GM10266 (cell line): ENCODE measurements at regions not wholly inside any gene's neighbourhood (a gene's known extent, or its start where the extent isn't known, plus 50 kb on each side); places are given as distances from the start of the nearest gene placed in this dataset.

Experiments used
- DNase-seq: peaks from one replicate; pipeline ENCODE4 v3.0.0; 2012; ENCODE audit errors: extremely low spot score
- TF ChIP-seq, protein P1 (sequence below): IDR thresholded peaks from 2 replicates; pipeline ENCODE4 v1.5.1; 2012; ENCODE audit warnings: mild to moderate bottlenecking, low read depth; ENCODE audit not compliant: control insufficient read depth, insufficient read depth; ENCODE audit errors: missing control alignments

DNA sequence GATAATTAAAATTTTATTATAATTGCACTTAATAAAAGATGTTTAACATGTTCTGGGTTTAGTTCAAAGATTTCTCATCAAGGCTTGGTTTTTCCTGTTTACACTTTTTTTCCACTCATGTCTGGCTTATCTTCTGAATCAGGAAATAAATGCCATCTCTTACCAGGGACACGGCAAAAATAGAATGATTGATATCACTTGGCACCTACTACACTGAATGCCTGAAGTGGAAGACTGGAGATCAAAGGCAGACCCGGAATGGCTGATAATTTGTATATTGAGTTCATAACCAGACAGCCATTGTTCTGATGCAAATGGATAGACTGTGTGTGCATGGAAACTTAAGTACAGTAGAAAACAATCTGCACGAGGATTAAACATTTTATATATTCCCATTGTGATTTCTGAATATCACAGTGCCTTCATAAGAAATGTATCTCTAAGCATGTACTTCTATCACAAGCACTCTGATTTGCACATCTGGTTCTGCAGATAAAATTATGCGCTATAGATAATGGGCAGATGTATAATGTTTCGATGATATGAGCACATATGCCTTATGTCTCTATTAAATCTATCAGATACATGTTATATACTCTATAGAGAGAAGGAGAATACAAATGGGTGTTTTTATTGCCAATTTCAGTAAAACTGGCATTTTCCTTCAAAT lies 304.8 kb downstream of the RND3 start:
- TF ChIP-seq, protein P1, sequence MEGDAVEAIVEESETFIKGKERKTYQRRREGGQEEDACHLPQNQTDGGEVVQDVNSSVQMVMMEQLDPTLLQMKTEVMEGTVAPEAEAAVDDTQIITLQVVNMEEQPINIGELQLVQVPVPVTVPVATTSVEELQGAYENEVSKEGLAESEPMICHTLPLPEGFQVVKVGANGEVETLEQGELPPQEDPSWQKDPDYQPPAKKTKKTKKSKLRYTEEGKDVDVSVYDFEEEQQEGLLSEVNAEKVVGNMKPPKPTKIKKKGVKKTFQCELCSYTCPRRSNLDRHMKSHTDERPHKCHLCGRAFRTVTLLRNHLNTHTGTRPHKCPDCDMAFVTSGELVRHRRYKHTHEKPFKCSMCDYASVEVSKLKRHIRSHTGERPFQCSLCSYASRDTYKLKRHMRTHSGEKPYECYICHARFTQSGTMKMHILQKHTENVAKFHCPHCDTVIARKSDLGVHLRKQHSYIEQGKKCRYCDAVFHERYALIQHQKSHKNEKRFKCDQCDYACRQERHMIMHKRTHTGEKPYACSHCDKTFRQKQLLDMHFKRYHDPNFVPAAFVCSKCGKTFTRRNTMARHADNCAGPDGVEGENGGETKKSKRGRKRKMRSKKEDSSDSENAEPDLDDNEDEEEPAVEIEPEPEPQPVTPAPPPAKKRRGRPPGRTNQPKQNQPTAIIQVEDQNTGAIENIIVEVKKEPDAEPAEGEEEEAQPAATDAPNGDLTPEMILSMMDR, result no peak
- DNase-seq, result no peak

DNA sequence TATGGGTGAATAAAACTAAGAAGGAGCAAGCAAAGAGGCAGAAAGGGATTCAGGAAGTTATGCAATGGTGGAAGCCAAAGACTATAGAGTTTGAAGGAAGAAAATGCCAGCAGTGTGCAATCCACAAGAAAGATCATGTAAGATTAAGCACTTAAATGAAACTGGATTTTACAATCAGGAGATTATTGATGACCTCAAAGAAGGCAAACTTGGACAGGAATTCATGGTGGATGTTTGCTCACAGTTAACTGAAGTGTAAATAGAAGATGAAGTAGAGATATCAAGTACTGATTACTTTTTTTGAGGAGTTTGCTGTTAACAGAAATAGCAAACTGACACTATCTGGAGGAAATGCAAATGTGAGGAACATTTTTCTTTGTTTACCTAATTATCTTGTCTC lies 308.9 kb downstream of the RND3 start:
- TF ChIP-seq, protein P1, result no peak

DNA sequence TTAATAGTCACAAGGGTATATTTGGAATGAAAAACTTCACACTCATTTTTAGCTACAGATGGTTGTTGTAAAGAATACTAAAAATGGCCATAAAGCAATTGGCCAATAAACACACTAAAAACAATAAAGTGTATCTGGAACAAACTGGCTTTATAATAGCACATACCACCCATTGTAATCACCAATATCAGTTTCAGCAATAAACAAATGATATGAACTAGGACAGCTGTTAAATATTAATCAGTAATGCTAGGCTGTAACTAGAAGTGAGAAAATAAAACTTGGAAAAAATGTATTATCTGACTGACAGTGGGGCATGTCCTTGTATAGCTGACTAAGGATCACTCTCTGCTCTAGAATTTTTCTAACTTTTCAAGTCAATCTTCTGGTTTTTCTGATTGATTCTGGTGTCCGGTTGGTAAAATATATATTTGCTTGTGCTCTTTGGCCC lies 312.5 kb downstream of the RND3 start:
- DNase-seq, result no peak
- TF ChIP-seq, protein P1, result no peak

More for the DNA sequence above, 308.9 kb downstream of the RND3 start:
- DNase-seq, result no peak

DNA sequence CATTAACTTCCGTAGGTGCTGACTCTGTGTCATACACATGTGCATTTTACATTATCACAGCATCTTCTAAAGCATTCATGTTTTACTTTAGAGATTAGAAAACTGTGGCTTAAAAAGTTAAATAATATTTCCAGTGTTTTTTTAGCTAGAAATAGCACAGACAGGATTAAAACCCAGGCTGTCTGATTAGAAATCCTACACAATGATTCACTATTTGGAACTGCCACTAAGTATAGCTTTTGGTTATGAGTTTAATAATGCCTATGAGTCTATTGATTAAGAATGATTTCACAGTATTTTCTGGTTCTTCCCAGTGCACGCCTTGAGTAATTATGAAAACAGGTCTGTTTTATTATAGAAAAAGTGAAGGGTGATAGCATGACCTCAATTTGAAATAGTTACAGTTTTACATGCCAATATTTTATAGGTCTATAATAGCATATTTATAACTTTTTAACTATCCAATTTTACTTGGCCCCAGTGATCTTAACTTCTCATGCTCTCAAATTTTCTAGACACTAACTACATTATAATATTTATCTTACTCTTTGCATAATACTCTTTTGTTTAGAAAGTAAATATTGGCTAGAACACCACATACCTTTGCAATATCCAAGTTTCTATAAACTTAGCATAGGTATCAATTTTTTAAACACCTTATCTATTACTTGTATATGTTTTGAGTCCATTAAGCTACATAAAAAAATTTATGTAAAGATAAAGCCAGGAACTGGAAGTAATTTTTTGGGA lies 313.2 kb downstream of the RND3 start:
- TF ChIP-seq, protein P1, result no peak
- no peak for DNase-seq

DNA sequence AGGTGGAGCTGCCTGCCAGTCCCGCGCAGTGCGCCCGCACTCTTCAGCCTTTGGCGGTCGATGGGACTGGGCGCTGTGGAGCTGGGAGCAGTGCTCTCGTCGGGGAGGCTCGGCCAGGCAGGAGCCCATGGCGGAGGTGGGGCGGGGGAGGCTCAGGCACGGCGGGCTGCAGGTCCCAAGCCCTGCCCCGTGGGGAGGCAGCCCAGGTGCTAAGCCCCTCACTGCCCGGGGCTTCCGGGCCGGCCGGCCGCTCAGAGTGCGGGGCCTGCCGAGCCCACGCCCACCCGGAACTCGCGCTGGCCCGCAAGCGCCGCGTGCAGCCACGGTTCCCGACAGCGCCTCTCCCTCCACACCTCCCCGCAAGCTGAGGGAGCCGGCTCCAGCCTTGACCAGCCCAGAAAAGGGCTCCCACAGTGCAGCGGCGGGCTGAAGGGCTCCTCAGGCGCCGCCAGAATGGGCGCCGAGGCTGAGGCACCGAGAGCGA lies 316.4 kb downstream of the RND3 start:
- no peak for DNase-seq

DNA sequence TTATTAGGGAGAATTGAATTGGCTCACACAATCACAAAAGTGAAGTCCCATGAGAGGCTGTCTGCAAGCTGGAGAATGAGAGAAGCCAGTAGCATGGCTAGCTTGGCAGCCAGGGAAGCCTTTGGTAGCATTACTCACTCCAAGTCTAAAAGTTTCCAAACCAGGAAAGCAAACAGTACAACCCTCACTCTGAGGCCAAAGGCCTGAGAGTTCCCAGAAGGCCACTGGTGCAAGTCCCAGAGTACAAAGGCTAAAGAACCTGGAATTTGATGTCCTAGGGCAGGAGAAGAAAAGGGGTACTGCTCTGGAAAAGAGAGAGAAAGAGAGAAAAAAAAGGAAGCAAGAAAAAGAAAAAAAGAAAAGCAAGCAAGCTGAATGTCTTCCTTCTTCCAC lies 318.2 kb downstream of the RND3 start:
- TF ChIP-seq, protein P1, result no peak
- DNase-seq, result no peak

More for the DNA sequence above, 316.4 kb downstream of the RND3 start:
- TF ChIP-seq, protein P1, result no peak
